Endodermal cell (in vitro differentiated cells): ENCODE measurements at regions not wholly inside any gene's neighbourhood (a gene's known extent, or its start where the extent isn't known, plus 50 kb on each side); places are given as distances from the start of the nearest gene placed in this dataset.

Experiments
- DNase-seq: peaks from one replicate; pipeline ENCODE4 v3.0.0-alpha.2; 2017
- H3K27ac ChIP-seq: 2 replicates; pipeline ENCODE4 v1.5.1; 2013; ENCODE audit warnings: mild to moderate bottlenecking, low read depth, low read length, moderate library complexity
- H3K27me3 ChIP-seq: 2 replicates; pipeline ENCODE4 v1.6.1; 2013; ENCODE audit warnings: mild to moderate bottlenecking, low read length, moderate library complexity; ENCODE audit not compliant: insufficient read depth, control insufficient read depth, poor library complexity, severe bottlenecking
- H3K36me3 ChIP-seq: 2 replicates; pipeline ENCODE4 v1.7.0; 2013; ENCODE audit warnings: mild to moderate bottlenecking, low read length, moderate library complexity; ENCODE audit not compliant: control insufficient read depth, insufficient read depth
- H3K4me1 ChIP-seq: one replicate; pipeline ENCODE4 v1.7.0; 2013; ENCODE audit warnings: low read length; ENCODE audit not compliant: control insufficient read depth, insufficient read depth
- H3K4me3 ChIP-seq: 2 replicates; pipeline ENCODE4 v1.5.1; 2013; ENCODE audit warnings: mild to moderate bottlenecking, low read length, moderate library complexity
- H3K9ac ChIP-seq: 2 replicates; pipeline ENCODE4 v1.6.1; 2013; ENCODE audit warnings: mild to moderate bottlenecking, low read length, moderate library complexity; ENCODE audit not compliant: poor library complexity, severe bottlenecking; ENCODE audit errors: extremely low read depth
- H3K9me3 ChIP-seq: 2 replicates; pipeline ENCODE4 v1.6.1; 2013; ENCODE audit warnings: mild to moderate bottlenecking, low read length, moderate library complexity; ENCODE audit not compliant: control insufficient read depth
- H3K27ac Mint-ChIP-seq: 2 replicates; pipeline ENCODE4 v1.8.0; 2020; ENCODE audit warnings: mixed read lengths
- H3K27me3 Mint-ChIP-seq: 2 replicates; pipeline ENCODE4 v1.8.0; 2021; ENCODE audit warnings: mild to moderate bottlenecking, mixed read lengths; ENCODE audit not compliant: insufficient read depth
- H3K36me3 Mint-ChIP-seq: 2 replicates; pipeline ENCODE4 v1.8.0; 2020; ENCODE audit warnings: low read depth, mixed read lengths
- H3K4me1 Mint-ChIP-seq: 2 replicates; pipeline ENCODE4 v1.8.0; 2020; ENCODE audit warnings: mixed read lengths
- H3K4me3 Mint-ChIP-seq: 2 replicates; pipeline ENCODE4 v1.8.0; 2020; ENCODE audit warnings: mild to moderate bottlenecking, moderate library complexity, mixed read lengths
- H3K9me3 Mint-ChIP-seq: 2 replicates; pipeline ENCODE4 v1.8.0; 2020; ENCODE audit warnings: mild to moderate bottlenecking, mixed read lengths
- WGBS, 2 experiments: methylation state at CpG; one replicate each; pipeline versions ENCODE4 v1.1.5 to v1.1.7; 2013; ENCODE audit warnings: missing lambda C conversion rate in 2 of 2, mixed read lengths in 1 of 2; ENCODE audit not compliant: insufficient coverage in 1 of 2, insufficient read length in 1 of 2; 5-methylcytosine and 5-hydroxymethylcytosine counted together
- TF ChIP-seq, protein P1 (sequence below): fragments of 200-600 bp; sonication (generic); conservative IDR thresholded peaks from 2 replicates; pipeline ENCODE4 v1.5.0; 2021; ENCODE audit warnings: antibody characterized with exemption, mild to moderate bottlenecking

DNA sequence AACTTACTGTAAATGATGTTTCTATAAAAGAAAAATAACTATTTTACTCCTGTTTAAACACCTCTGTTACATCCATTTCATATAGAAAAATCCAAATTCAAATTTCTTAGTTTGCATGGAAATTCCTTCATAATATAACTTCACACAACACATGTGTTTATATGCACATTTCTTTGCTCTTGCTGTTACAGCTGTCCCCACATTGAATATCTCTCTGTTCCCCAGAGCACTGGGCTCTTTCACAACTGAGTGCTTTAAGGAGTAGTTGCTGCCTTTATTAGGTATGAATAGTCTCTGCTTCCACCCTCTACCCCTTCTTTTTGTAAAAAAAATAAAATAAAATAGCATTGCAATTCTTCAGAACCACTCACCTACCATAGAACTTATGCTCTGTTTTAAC is 287.0 kb downstream of the OLFM3 start:
- no peak for DNase-seq
- Histone ChIP-seq H3K36me3 (no peaks in the 10 kb centered on the region), H3K27me3 (peaks cover 34% of the 10 kb centered on the region), H3K27ac (no peak overlapping the region), H3K9ac (no peak overlapping the region), H3K4me1 (no peaks in the 10 kb centered on the region), H3K4me3 (no peak overlapping the region), H3K9me3 (no peaks in the 10 kb centered on the region)
- H3K36me3 Mint-ChIP-seq: no peaks in the 10 kb centered on the region
- H3K4me3 Mint-ChIP-seq: no peak overlapping the region
- peaks cover 4% of the 10 kb centered on the region for H3K27me3 Mint-ChIP-seq
- TF ChIP-seq, protein P1, sequence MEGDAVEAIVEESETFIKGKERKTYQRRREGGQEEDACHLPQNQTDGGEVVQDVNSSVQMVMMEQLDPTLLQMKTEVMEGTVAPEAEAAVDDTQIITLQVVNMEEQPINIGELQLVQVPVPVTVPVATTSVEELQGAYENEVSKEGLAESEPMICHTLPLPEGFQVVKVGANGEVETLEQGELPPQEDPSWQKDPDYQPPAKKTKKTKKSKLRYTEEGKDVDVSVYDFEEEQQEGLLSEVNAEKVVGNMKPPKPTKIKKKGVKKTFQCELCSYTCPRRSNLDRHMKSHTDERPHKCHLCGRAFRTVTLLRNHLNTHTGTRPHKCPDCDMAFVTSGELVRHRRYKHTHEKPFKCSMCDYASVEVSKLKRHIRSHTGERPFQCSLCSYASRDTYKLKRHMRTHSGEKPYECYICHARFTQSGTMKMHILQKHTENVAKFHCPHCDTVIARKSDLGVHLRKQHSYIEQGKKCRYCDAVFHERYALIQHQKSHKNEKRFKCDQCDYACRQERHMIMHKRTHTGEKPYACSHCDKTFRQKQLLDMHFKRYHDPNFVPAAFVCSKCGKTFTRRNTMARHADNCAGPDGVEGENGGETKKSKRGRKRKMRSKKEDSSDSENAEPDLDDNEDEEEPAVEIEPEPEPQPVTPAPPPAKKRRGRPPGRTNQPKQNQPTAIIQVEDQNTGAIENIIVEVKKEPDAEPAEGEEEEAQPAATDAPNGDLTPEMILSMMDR: no peak
- peaks cover 14% of the 10 kb centered on the region for H3K4me1 Mint-ChIP-seq
- H3K9me3 Mint-ChIP-seq: no peaks in the 10 kb centered on the region
- no peak overlapping the region for H3K27ac Mint-ChIP-seq

DNA sequence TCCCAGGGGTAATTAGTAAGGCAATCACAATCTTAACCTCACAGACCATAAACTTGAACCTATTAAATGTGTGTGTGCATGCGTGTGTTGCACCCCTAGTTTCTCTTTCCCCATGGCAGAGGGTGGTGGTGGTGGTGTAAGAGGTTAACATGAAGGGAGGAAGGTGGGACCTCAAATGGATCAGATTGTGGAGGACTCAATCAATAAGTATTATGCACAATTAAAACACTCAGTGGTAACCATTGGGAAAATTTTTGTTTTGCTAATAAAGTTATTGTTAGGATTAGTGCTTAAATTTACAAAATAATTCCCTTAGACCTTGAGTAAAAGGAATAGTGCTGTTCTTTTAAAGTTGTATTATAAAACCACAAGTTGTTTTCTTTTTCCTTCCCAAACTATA is 283.0 kb downstream of the OLFM3 start:
- H3K27me3 Mint-ChIP-seq: peaks cover 4% of the 10 kb centered on the region
- no peak overlapping the region for H3K4me3 Mint-ChIP-seq
- TF ChIP-seq, protein P1: no peak
- H3K36me3 Mint-ChIP-seq: no peaks in the 10 kb centered on the region
- H3K36me3 ChIP-seq: no peaks in the 10 kb centered on the region
- no peak for DNase-seq
- H3K27me3 ChIP-seq: peaks cover 16% of the 10 kb centered on the region
- no peaks in the 10 kb centered on the region for H3K9me3 ChIP-seq
- H3K27ac Mint-ChIP-seq: peak overlapping the region; percentile 15
- no peak overlapping the region for H3K4me3 ChIP-seq
- no peak overlapping the region for H3K9ac ChIP-seq
- WGBS, 2 experiments: 45% methylated on average over 1 of the region's 1 CpG; no CpG with 5 or more reads in 1 of the 2 experiments
- H3K9me3 Mint-ChIP-seq: no peaks in the 10 kb centered on the region
- H3K4me1 Mint-ChIP-seq: peaks cover 5% of the 10 kb centered on the region
- H3K27ac ChIP-seq: no peak overlapping the region
- no peaks in the 10 kb centered on the region for H3K4me1 ChIP-seq

DNA sequence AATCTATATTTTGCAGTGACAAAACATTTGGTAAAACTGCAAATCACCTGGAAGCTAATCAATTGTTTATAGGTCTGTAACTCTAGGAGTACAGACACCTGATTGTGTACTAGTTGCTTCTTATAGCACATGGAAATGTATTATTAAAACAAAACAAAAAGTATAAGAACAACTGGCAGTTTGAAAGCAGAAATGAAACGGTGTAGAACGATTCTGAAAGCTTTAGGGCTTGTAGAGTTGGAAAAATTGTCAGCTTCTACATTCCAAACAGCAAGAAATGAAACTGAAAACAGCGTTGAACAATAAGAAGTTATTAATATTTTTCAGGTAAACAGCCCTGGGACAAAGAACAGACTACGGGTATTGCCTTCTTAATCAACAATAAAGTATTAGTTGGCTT is 273.3 kb downstream of the OLFM3 start:
- TF ChIP-seq, protein P1: no peak
- no peak for DNase-seq
- no peaks in the 10 kb centered on the region for H3K36me3 ChIP-seq
- no peaks in the 10 kb centered on the region for H3K27me3 ChIP-seq
- Mint-ChIP-seq H3K27me3 (no peaks in the 10 kb centered on the region), H3K36me3 (no peaks in the 10 kb centered on the region), H3K27ac (no peak overlapping the region), H3K4me1 (no peaks in the 10 kb centered on the region), H3K9me3 (no peaks in the 10 kb centered on the region), H3K4me3 (no peak overlapping the region)
- no peaks in the 10 kb centered on the region for H3K4me1 ChIP-seq
- 96 to 100% methylated on average over 3 to 4 of the region's 4 CpGs for WGBS, 2 experiments
- no peak overlapping the region for H3K9ac ChIP-seq
- no peak overlapping the region for H3K27ac ChIP-seq
- no peaks in the 10 kb centered on the region for H3K9me3 ChIP-seq
- no peak overlapping the region for H3K4me3 ChIP-seq
